GM21360 (cell line): ENCODE measurements at regions not wholly inside any gene's neighbourhood (a gene's known extent, or its start where the extent isn't known, plus 50 kb on each side); places are given as distances from the start of the nearest gene placed in this dataset.

Experiments used
- ATAC-seq: cut with Tn5 transposase; IDR thresholded peaks from one replicate; pipeline ENCODE4 v1.9.1; 2021; ENCODE audit warnings: mild to moderate bottlenecking, moderate library complexity; ENCODE audit not compliant: unreplicated experiment

GRCh38 chr7:16172366-16172765 lies 249.0 kb downstream of the CRPPA start:
- ATAC-seq, result no peak

GRCh38 chr7:16171928-16172327 lies 249.4 kb downstream of the CRPPA start:
- ATAC-seq, result no peak

- no peak for ATAC-seq
Measured at GRCh38 chr7:16170671-16171070, 250.7 kb downstream of the CRPPA start.

GRCh38 chr7:16169537-16169936 lies 251.8 kb downstream of the CRPPA start:
- no peak for ATAC-seq

- ATAC-seq, result no peak
Measured at GRCh38 chr7:16167526-16167925, 253.8 kb downstream of the CRPPA start.

- no peak for ATAC-seq
Measured at GRCh38 chr7:16144361-16144760, 277.0 kb downstream of the CRPPA start.

GRCh38 chr7:16137944-16138343 lies 283.4 kb downstream of the CRPPA start:
- ATAC-seq, result no peak

- no peak for ATAC-seq
Measured at GRCh38 chr7:16136896-16137295, 284.4 kb downstream of the CRPPA start.

GRCh38 chr7:16135658-16136057 lies 285.7 kb downstream of the CRPPA start:
- no peak for ATAC-seq

GRCh38 chr7:16130111-16131110 lies 290.9 kb downstream of the CRPPA start:
- ATAC-seq, result no peak

GRCh38 chr7:16129431-16130110 lies 291.8 kb downstream of the CRPPA start:
- no peak for ATAC-seq

GRCh38 chr7:16123117-16123770 lies 298.1 kb downstream of the CRPPA start:
- no peak for ATAC-seq

- ATAC-seq, result no peak
Measured at GRCh38 chr7:16121876-16122390, 299.4 kb downstream of the CRPPA start.

- no peak for ATAC-seq
Measured at GRCh38 chr7:16115374-16115773, 306.0 kb downstream of the CRPPA start.

- no peak for ATAC-seq
Measured at GRCh38 chr7:16114633-16115032, 306.7 kb downstream of the CRPPA start.

GRCh38 chr7:16114071-16114470 lies 307.3 kb downstream of the CRPPA start:
- ATAC-seq, result no peak

GRCh38 chr7:16113058-16113457 lies 308.3 kb downstream of the CRPPA start:
- no peak for ATAC-seq

GRCh38 chr7:16106869-16107268 lies 314.5 kb downstream of the CRPPA start:
- ATAC-seq, result no peak

- ATAC-seq, result no peak
Measured at GRCh38 chr7:16106300-16106699, 315.0 kb downstream of the CRPPA start.

- no peak for ATAC-seq
Measured at GRCh38 chr7:16099302-16099849, 322.0 kb downstream of the CRPPA start.

- no peak for ATAC-seq
Measured at GRCh38 chr7:16098585-16099179, 322.7 kb downstream of the CRPPA start.
